ENCODE measurements at regions not wholly inside any gene's neighbourhood (a gene's known extent, or its start where the extent isn't known, plus 50 kb on each side); places are given as distances from the start of the nearest gene placed in this dataset.

GRCh38 chr18:66757946-66758345 lies 154.1 kb upstream of the CDH19 start:
- H3K4me3 ChIP-seq (ENCODE audit: low read depth, low read length), result no peak overlapping the region
- in situ Hi-C loops (cut with HindIII; ENCODE audit: low sequenced_read_pairs), result no loop called here
- no peak for DNase-seq (ENCODE audit: low read depth, low spot score)
- no peak for TF ChIP-seq CTCF (IDR thresholded peaks at IDR 0.05; ENCODE audit: low read depth, low read length)

- no peak for DNase-seq (ENCODE audit: low read depth, low spot score)
- in situ Hi-C loops (cut with HindIII; ENCODE audit: low sequenced_read_pairs), result no loop called here
- H3K4me3 ChIP-seq (ENCODE audit: low read depth, low read length), result no peak overlapping the region
- no peak for TF ChIP-seq CTCF (IDR thresholded peaks at IDR 0.05; ENCODE audit: low read depth, low read length)
These were observed 150.4 kb upstream of the CDH19 start for GRCh38 chr18:66754335-66754734.

GRCh38 chr18:66752733-66753132 lies 148.8 kb upstream of the CDH19 start:
- in situ Hi-C loops (cut with HindIII; ENCODE audit: low sequenced_read_pairs), result no loop called here
- TF ChIP-seq CTCF (IDR thresholded peaks at IDR 0.05; ENCODE audit: low read depth, low read length), result no peak
- no peak overlapping the region for H3K4me3 ChIP-seq (ENCODE audit: low read depth, low read length)
- DNase-seq (ENCODE audit: low read depth, low spot score), result no peak

GRCh38 chr18:66749481-66750035 lies 145.7 kb upstream of the CDH19 start:
- TF ChIP-seq CTCF (IDR thresholded peaks at IDR 0.05; ENCODE audit: low read depth, low read length), result no peak
- in situ Hi-C loops (cut with HindIII; ENCODE audit: low sequenced_read_pairs), result no loop called here
- no peak for DNase-seq (ENCODE audit: low read depth, low spot score)
- no peak overlapping the region for H3K4me3 ChIP-seq (ENCODE audit: low read depth, low read length)

- in situ Hi-C loops (cut with HindIII; ENCODE audit: low sequenced_read_pairs), result no loop called here
- H3K4me3 ChIP-seq (ENCODE audit: low read depth, low read length), result no peak overlapping the region
- DNase-seq (ENCODE audit: low read depth, low spot score), result peak; percentile 6
- peak; percentile 5 for TF ChIP-seq CTCF (IDR thresholded peaks at IDR 0.05; ENCODE audit: low read depth, low read length)
These were observed 145.1 kb upstream of the CDH19 start for GRCh38 chr18:66749030-66749429.

GRCh38 chr18:66742832-66743231 lies 138.9 kb upstream of the CDH19 start:
- TF ChIP-seq CTCF (IDR thresholded peaks at IDR 0.05; ENCODE audit: low read depth, low read length), result no peak
- H3K4me3 ChIP-seq (ENCODE audit: low read depth, low read length), result no peak overlapping the region
- DNase-seq (ENCODE audit: low read depth, low spot score), result no peak
- in situ Hi-C loops (cut with HindIII; ENCODE audit: low sequenced_read_pairs), result no loop called here

- in situ Hi-C loops (cut with HindIII; ENCODE audit: low sequenced_read_pairs), result no loop called here
- H3K4me3 ChIP-seq (ENCODE audit: low read depth, low read length), result no peak overlapping the region
These were observed 132.0 kb upstream of the CDH19 start for GRCh38 chr18:66735933-66736332.

More at GRCh38 chr18:66735933-66736332, 132.0 kb upstream of the CDH19 start:
- TF ChIP-seq CTCF (IDR thresholded peaks at IDR 0.05; ENCODE audit: low read depth, low read length), result no peak
- DNase-seq (ENCODE audit: low read depth, low spot score), result no peak
